AG08396 (cell line): ENCODE measurements at regions not wholly inside any gene's neighbourhood (a gene's known extent, or its start where the extent isn't known, plus 50 kb on each side); places are given as distances from the start of the nearest gene placed in this dataset.
"Not testable (repeated sequence)": the region's sequence is repeated elsewhere in the genome, so short reads cannot be mapped to it uniquely, and the experiment has no call there.

Experiments
- DNase-seq: peaks from one replicate; pipeline ENCODE4 v3.0.0; 2012; ENCODE audit warnings: low spot score, mixed read lengths

GRCh38 chr9:105114318-105114717 lies 130.1 kb upstream of the SLC44A1 start:
- DNase-seq, result no peak

- DNase-seq, result no peak
Observed at GRCh38 chr9:105114964-105115728, 129.3 kb upstream of the SLC44A1 start.

- no peak for DNase-seq
Observed at GRCh38 chr9:105116052-105116868, 128.2 kb upstream of the SLC44A1 start.

- DNase-seq, result no peak
Observed at GRCh38 chr9:105117234-105117633, 127.2 kb upstream of the SLC44A1 start.

GRCh38 chr9:105118636-105119035 lies 125.8 kb upstream of the SLC44A1 start:
- DNase-seq, result no peak

GRCh38 chr9:105119156-105119555 lies 125.3 kb upstream of the SLC44A1 start:
- DNase-seq, result no peak

- no peak for DNase-seq
Observed at GRCh38 chr9:105121861-105122430, 122.5 kb upstream of the SLC44A1 start.

- not testable (repeated sequence) for DNase-seq
Observed at GRCh38 chr9:105124598-105124997, 119.9 kb upstream of the SLC44A1 start.

- DNase-seq, result no peak
Observed at GRCh38 chr9:105126226-105126625, 118.2 kb upstream of the SLC44A1 start.

- no peak for DNase-seq
Observed at GRCh38 chr9:105127863-105128220, 116.6 kb upstream of the SLC44A1 start.

- no peak for DNase-seq
Observed at GRCh38 chr9:105128908-105129600, 115.4 kb upstream of the SLC44A1 start.

- DNase-seq, result no peak
Observed at GRCh38 chr9:105129731-105130130, 114.7 kb upstream of the SLC44A1 start.

- DNase-seq, result no peak
Observed at GRCh38 chr9:105131981-105132380, 112.5 kb upstream of the SLC44A1 start.

- peak; percentile 54 for DNase-seq
Observed at GRCh38 chr9:105132606-105133005, 111.8 kb upstream of the SLC44A1 start.

- DNase-seq, result no peak
Observed at GRCh38 chr9:105138306-105138801, 106.1 kb upstream of the SLC44A1 start.

- no peak for DNase-seq
Observed at GRCh38 chr9:105141146-105141975, 103.1 kb upstream of the SLC44A1 start.

GRCh38 chr9:105141976-105142250 lies 102.5 kb upstream of the SLC44A1 start:
- no peak for DNase-seq

- peak; percentile 33 for DNase-seq
Observed at GRCh38 chr9:105142406-105143135, 101.9 kb upstream of the SLC44A1 start.

- DNase-seq, result no peak
Observed at GRCh38 chr9:105143136-105143430, 101.4 kb upstream of the SLC44A1 start.

- DNase-seq, result no peak
Observed at GRCh38 chr9:105144076-105144475, 100.4 kb upstream of the SLC44A1 start.

GRCh38 chr9:105144841-105145240 lies 99.6 kb upstream of the SLC44A1 start:
- DNase-seq, result no peak
